ENCODE measurements at regions not wholly inside any gene's neighbourhood (a gene's known extent, or its start where the extent isn't known, plus 50 kb on each side); places are given as distances from the start of the nearest gene placed in this dataset.
"Not testable (repeated sequence)": the region's sequence is repeated elsewhere in the genome, so short reads cannot be mapped to it uniquely, and the experiment has no call there.

- no peaks in the 10 kb centered on the region for H3K9me3 ChIP-seq (ENCODE audit: low read length)
- no peaks in the 10 kb centered on the region for H3K9me2 ChIP-seq (replicated peaks; ENCODE audit: low read length)
- no peak overlapping the region for H3K4me3 ChIP-seq (ENCODE audit: low read length)
- no peak overlapping the region for H3K9ac ChIP-seq (ENCODE audit: low read length)
- H2AFZ ChIP-seq (ENCODE audit: low read length) = no peak overlapping the region
- CTCF ChIA-PET = no interaction called here
- H3F3A ChIP-seq (ENCODE audit: low read length, unreplicated experiment) = no peaks in the 10 kb centered on the region
- no peaks in the 10 kb centered on the region for H3K36me3 ChIP-seq (ENCODE audit: low read depth, low read length)
- no peak for ATAC-seq
- H3K4me1 ChIP-seq (ENCODE audit: insufficient read depth, low read length) = no peaks in the 10 kb centered on the region
- no TSS peak for BruUV-seq (replicated peaks)
- intact Hi-C loops (cut with micrococcal nuclease) = no loop called here
- POLR2A ChIA-PET (ENCODE audit: unreplicated experiment) = no interaction called here
- H3K27ac ChIP-seq (ENCODE audit: low read length) = no peak overlapping the region
- H3K27me3 ChIP-seq (ENCODE audit: low read length) = no peaks in the 10 kb centered on the region
- H4K20me1 ChIP-seq (ENCODE audit: low read length) = no peaks in the 10 kb centered on the region
- H3K79me2 ChIP-seq (ENCODE audit: low read length) = no peaks in the 10 kb centered on the region
- DNase-seq = no peak
- no peak for TF ChIP-seq CTCF (conservative IDR thresholded peaks at IDR 0.05; ENCODE audit: low read depth, low read length)
- TF ChIP-seq EZH2 (IDR thresholded peaks at IDR 0.05; ENCODE audit: low read length, unreplicated experiment) = no peak
- TF ChIP-seq EZH2phosphoT487 (IDR thresholded peaks at IDR 0.05; ENCODE audit: borderline replicate concordance, low read length) = no peak
- H3K4me2 ChIP-seq (ENCODE audit: low read length) = no peak overlapping the region
Measured at GRCh38 chr9:87383344-87384150, 114.1 kb upstream of the DAPK1 start.

- Histone ChIP-seq H3K4me1 (ENCODE audit: insufficient read depth, low read length) (no peaks in the 10 kb centered on the region), H3K36me3 (ENCODE audit: low read depth, low read length) (no peaks in the 10 kb centered on the region), H3K27ac (ENCODE audit: low read length) (no peak overlapping the region), H4K20me1 (ENCODE audit: low read length) (no peaks in the 10 kb centered on the region), H3K9me3 (ENCODE audit: low read length) (no peaks in the 10 kb centered on the region), H3K27me3 (ENCODE audit: low read length) (no peaks in the 10 kb centered on the region), H3K9ac (ENCODE audit: low read length) (no peak overlapping the region), H3F3A (ENCODE audit: low read length, unreplicated experiment) (no peaks in the 10 kb centered on the region), H3K4me3 (ENCODE audit: low read length) (no peak overlapping the region), H3K4me2 (ENCODE audit: low read length) (no peak overlapping the region), H2AFZ (ENCODE audit: low read length) (no peak overlapping the region), H3K79me2 (ENCODE audit: low read length) (no peaks in the 10 kb centered on the region), H3K9me2 (replicated peaks; ENCODE audit: low read length) (no peaks in the 10 kb centered on the region)
- TF ChIP-seq EZH2phosphoT487 (IDR thresholded peaks at IDR 0.05; ENCODE audit: borderline replicate concordance, low read length) (no peak), CTCF (conservative IDR thresholded peaks at IDR 0.05; ENCODE audit: low read depth, low read length) (no peak), EZH2 (IDR thresholded peaks at IDR 0.05; ENCODE audit: low read length, unreplicated experiment) (no peak)
- no TSS peak for BruUV-seq (replicated peaks)
- intact Hi-C loops (cut with micrococcal nuclease) = no loop called here
- ATAC-seq = no peak
- POLR2A ChIA-PET (ENCODE audit: unreplicated experiment) = no interaction called here
- CTCF ChIA-PET = no interaction called here
- no peak for DNase-seq
Measured at GRCh38 chr9:87386490-87387025, 111.1 kb upstream of the DAPK1 start.

- POLR2A ChIA-PET (ENCODE audit: unreplicated experiment) = no interaction called here
- intact Hi-C loops (cut with micrococcal nuclease) = no loop called here
- TF ChIP-seq EZH2 (IDR thresholded peaks at IDR 0.05; ENCODE audit: low read length, unreplicated experiment) = no peak
- TF ChIP-seq CTCF (conservative IDR thresholded peaks at IDR 0.05; ENCODE audit: low read depth, low read length) = no peak
Measured at GRCh38 chr9:87387351-87388011, 110.2 kb upstream of the DAPK1 start.

GRCh38 chr9:87388708-87389107 lies 109.0 kb upstream of the DAPK1 start:
- intact Hi-C loops (cut with micrococcal nuclease); H3K9me2 ChIP-seq (replicated peaks; ENCODE audit: low read length); H4K20me1 ChIP-seq (ENCODE audit: low read length); H3K27ac ChIP-seq (ENCODE audit: low read length); DNase-seq; ATAC-seq; H3K4me1 ChIP-seq (ENCODE audit: insufficient read depth, low read length); H3K9ac ChIP-seq (ENCODE audit: low read length); H3K4me3 ChIP-seq (ENCODE audit: low read length); BruUV-seq (replicated peaks); H3K9me3 ChIP-seq (ENCODE audit: low read length); H3K27me3 ChIP-seq (ENCODE audit: low read length); H3K4me2 ChIP-seq (ENCODE audit: low read length); H3K36me3 ChIP-seq (ENCODE audit: low read depth, low read length); POLR2A ChIA-PET (ENCODE audit: unreplicated experiment); CTCF ChIA-PET; H3F3A ChIP-seq (ENCODE audit: low read length, unreplicated experiment); H2AFZ ChIP-seq (ENCODE audit: low read length); H3K79me2 ChIP-seq (ENCODE audit: low read length): not testable (repeated sequence)

More at GRCh38 chr9:87387351-87388011, 110.2 kb upstream of the DAPK1 start:
- Histone ChIP-seq H3K79me2 (ENCODE audit: low read length) (no peaks in the 10 kb centered on the region), H3K4me3 (ENCODE audit: low read length) (no peak overlapping the region), H3K9me3 (ENCODE audit: low read length) (no peaks in the 10 kb centered on the region), H3K27ac (ENCODE audit: low read length) (no peak overlapping the region), H3K9ac (ENCODE audit: low read length) (no peak overlapping the region), H3K4me2 (ENCODE audit: low read length) (no peak overlapping the region), H3K36me3 (ENCODE audit: low read depth, low read length) (no peaks in the 10 kb centered on the region), H3K9me2 (replicated peaks; ENCODE audit: low read length) (no peaks in the 10 kb centered on the region), H3K4me1 (ENCODE audit: insufficient read depth, low read length) (no peaks in the 10 kb centered on the region), H3F3A (ENCODE audit: low read length, unreplicated experiment) (no peaks in the 10 kb centered on the region), H2AFZ (ENCODE audit: low read length) (no peak overlapping the region), H4K20me1 (ENCODE audit: low read length) (no peaks in the 10 kb centered on the region), H3K27me3 (ENCODE audit: low read length) (no peaks in the 10 kb centered on the region)
- BruUV-seq (replicated peaks) = no TSS peak
- ATAC-seq = no peak
- CTCF ChIA-PET = no interaction called here
- no peak for DNase-seq

Data from PC-3 (cell line).